GM18505 (cell line): ENCODE measurements at regions not wholly inside any gene's neighbourhood (a gene's known extent, or its start where the extent isn't known, plus 50 kb on each side); places are given as distances from the start of the nearest gene placed in this dataset.
"Not testable (repeated sequence)": the region's sequence is repeated elsewhere in the genome, so short reads cannot be mapped to it uniquely, and the experiment has no call there.

Source experiments
- ATAC-seq: cut with Tn5 transposase; IDR thresholded peaks from one replicate; pipeline ENCODE4 v1.9.1; 2021; ENCODE audit not compliant: unreplicated experiment
- POLR2A ChIP-seq: IDR thresholded peaks from 4 replicates; pipeline ENCODE4 v1.6.1; 2011; ENCODE audit warnings: borderline replicate concordance; ENCODE audit not compliant: insufficient read depth, insufficient read length; ENCODE audit errors: extremely low read depth

- TF ChIP-seq POLR2A: no peak
- ATAC-seq: no peak
Measured at GRCh38 chr5:130954336-130954735, 210.7 kb downstream of the HINT1 start.

GRCh38 chr5:130939059-130939458 lies 226.0 kb downstream of the HINT1 start:
- TF ChIP-seq POLR2A: no peak
- ATAC-seq: no peak

- no peak for ATAC-seq
- TF ChIP-seq POLR2A: no peak
Measured at GRCh38 chr5:130937046-130937445, 228.0 kb downstream of the HINT1 start.

- no peak for TF ChIP-seq POLR2A
- ATAC-seq: no peak
Measured at GRCh38 chr5:130923543-130924124, 241.4 kb downstream of the HINT1 start.

GRCh38 chr5:130912088-130912487 lies 253.0 kb downstream of the HINT1 start:
- ATAC-seq: no peak
- TF ChIP-seq POLR2A: no peak

- no peak for TF ChIP-seq POLR2A
- ATAC-seq: no peak
Measured at GRCh38 chr5:130908186-130908585, 256.9 kb downstream of the HINT1 start.

- not testable (repeated sequence) for ATAC-seq
Measured at GRCh38 chr5:130897537-130898195, 267.4 kb downstream of the HINT1 start.

- ATAC-seq: not testable (repeated sequence)
Measured at GRCh38 chr5:130897181-130897536, 267.9 kb downstream of the HINT1 start.

GRCh38 chr5:130896636-130897035 lies 268.4 kb downstream of the HINT1 start:
- no peak for ATAC-seq
- no peak for TF ChIP-seq POLR2A

GRCh38 chr5:130893006-130893405 lies 272.1 kb downstream of the HINT1 start:
- TF ChIP-seq POLR2A: no peak
- ATAC-seq: no peak

GRCh38 chr5:130890610-130891009 lies 274.4 kb downstream of the HINT1 start:
- no peak for ATAC-seq

GRCh38 chr5:130885691-130886090 lies 279.4 kb downstream of the HINT1 start:
- ATAC-seq: no peak
- TF ChIP-seq POLR2A: no peak

More at GRCh38 chr5:130890610-130891009, 274.4 kb downstream of the HINT1 start:
- no peak for TF ChIP-seq POLR2A

GRCh38 chr5:130885027-130885426 lies 280.0 kb downstream of the HINT1 start:
- no peak for ATAC-seq
- TF ChIP-seq POLR2A: no peak

GRCh38 chr5:130884023-130884422 lies 281.0 kb downstream of the HINT1 start:
- no peak for ATAC-seq
- TF ChIP-seq POLR2A: no peak

- no peak for ATAC-seq
- no peak for TF ChIP-seq POLR2A
Measured at GRCh38 chr5:130875656-130876055, 289.4 kb downstream of the HINT1 start.
